GM18868 (cell line): ENCODE measurements at regions not wholly inside any gene's neighbourhood (a gene's known extent, or its start where the extent isn't known, plus 50 kb on each side); places are given as distances from the start of the nearest gene placed in this dataset.
"Not testable (repeated sequence)": the region's sequence is repeated elsewhere in the genome, so short reads cannot be mapped to it uniquely, and the experiment has no call there.

Experiments
- ATAC-seq: cut with Tn5 transposase; IDR thresholded peaks from one replicate; pipeline ENCODE4 v1.9.1; 2021; ENCODE audit warnings: mild to moderate bottlenecking, moderate library complexity; ENCODE audit not compliant: unreplicated experiment

DNA sequence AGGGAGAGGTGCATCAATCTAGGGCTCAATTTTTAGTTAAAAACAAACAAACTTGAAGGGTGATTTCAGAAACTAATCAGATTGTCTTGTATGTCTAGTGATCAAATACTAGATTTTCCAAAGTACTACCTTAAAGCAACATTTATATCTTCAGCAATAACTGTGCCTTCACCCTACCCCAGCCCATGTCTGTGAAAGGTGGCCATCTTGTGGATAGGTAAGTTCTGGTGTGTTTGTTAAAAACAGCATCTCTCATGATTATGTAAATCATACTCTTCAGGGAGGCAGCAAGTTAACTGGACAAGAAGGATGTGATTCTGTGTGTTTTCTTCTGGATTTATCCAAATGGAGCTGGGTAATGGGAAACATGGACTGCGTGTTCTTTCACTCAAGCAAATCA lies 81.4 kb upstream of the ACSL1 start:
- peak; percentile 51 for ATAC-seq

DNA sequence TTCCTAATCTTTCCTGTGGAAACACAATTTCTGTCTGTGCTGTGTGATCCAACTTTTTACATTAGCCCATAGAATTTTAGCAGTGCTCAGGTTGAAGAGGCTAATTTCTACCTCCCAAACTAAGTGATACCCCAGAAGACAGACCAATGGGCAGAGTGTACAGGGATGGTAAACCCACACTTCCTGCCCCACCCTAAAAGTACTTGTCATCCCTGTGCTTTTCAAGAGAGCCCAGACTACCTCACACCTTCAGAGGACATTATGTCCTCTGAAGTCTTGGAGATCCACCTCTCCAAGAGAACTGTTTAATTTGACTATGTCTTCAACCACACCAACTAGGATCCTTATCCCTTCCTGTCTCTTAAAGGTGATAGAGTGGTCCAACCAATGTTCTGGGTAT lies 82.0 kb upstream of the ACSL1 start:
- ATAC-seq, result no peak

DNA sequence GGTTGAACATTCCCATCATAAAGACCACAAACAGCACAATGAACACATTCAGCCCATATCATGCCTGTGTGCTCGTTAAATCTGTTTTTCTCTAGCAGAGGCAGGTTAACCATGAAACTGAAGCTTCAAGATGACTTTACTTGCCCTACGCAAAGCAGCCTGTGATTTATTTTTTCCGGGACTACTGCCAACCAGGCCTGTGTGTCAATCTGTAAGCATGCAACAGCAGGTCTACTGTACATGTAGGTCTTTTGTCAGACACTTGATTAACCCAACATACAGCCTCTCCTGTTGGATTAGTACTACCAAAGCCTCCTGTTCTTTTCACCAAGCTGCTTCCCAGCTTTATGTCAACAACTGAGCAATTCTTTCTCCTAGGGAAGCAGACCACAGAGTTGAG lies 85.5 kb upstream of the ACSL1 start:
- ATAC-seq, result no peak

DNA sequence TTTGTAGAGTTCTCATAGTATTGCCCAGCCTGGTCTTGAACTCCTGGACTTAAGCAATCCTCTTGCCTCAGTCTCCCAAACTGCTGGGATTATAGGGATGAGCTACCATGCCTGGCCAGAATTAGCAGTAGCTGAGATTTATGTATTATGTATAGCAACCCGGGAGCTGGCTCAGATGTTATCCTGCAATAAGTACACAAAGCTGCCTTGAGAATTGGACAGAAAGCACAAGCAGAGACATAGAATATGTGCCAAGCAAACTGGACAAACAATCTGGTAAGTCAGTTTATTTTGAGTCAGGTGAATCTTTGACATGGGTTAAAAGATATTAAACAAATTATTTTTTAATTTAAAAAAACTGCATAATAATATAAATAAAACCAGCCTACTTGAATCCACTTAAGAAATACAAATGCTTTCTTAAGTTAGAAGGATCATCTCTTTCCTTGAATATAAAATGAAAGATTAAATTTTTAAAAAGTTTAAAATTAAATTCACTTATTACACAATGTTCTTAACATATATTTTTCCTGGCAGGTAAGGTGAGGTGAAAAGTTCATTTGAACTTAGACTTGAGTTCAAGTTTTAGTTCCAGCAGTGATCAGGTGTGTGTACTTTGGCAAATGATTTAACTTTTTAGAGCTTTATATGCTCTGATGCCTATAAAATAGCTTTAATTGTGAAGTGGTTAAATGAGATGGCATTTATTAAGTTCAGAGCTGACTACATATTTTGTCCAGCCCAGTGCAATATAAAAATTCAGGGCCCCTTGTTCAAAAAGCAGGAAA lies 87.8 kb upstream of the ACSL1 start:
- no peak for ATAC-seq

DNA sequence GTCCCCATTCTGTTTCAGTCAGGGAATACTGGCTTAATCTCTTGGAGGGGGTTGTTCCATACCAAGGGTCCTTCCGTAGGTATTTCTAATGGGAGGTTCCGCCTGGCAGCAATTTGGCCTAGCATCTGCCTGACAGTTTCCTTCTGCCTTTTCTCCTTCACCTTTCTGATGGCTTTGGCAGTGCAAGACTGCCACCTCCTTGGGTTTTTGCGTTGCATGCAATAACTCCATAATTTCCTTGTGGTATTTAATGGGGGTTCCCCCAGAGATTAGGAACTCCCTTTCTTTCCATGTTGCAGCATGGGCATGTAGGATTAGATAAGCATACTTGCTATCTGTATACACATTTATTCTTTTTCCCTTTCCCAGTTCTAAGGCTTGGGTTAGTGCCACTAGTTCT lies 93.0 kb upstream of the ACSL1 start:
- ATAC-seq, result not testable (repeated sequence)

DNA sequence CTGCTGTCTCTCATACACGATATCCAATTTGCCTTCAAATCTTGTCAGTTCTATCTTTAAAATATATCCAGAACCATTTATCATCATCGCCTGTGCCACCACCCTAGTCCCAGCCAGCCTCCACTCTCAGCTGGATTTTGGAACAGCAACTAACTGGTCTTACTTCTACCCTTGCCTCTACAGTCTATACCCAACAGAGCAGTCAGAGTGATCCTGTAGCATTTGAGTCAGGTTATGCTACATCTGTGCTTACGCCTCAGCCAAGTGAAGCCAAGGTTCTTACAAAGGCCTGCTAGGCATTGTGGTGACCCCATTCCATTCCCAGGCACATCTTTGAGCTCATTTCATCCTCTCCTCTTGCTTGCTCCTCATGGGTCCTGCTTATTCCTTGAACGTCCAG lies 95.7 kb upstream of the ACSL1 start:
- ATAC-seq, result no peak

DNA sequence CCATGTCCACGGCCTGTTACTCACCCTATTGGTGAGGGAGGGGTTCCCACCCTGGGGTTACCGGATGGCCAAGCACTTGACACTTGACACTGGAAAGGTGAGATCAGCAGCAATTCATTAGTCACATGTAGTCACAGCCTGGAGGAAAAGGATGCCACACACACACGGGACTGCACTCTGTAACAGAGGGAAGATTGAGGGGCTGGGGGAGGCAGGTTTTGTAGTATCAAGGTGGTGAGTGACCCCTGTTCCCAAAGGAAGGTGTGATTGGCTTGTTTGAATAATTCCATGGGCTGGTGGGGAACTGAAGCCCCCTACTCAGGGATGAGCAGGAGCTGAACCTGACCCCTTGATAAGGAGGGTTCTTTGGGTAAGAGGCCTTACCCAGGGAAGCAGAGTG lies 96.0 kb upstream of the HELT start:
- no peak for ATAC-seq

DNA sequence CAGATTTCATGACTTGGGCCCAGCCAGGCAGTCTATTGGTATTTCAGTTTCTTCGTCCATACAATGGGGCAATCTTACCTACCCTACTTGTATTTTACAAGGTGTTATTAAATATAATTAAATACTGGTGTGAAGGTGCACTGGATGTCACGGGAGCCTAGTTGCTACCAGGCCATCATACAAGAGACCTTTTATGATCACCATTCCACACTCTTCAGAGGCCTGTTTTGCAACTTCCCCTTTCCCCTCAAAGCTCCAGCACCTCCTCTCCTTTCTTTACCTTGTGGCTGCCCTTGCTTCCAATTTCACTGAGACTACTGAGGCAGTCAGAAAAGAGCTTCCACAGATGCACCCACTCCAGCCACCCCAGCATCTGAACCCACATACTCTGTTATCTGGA lies 93.8 kb upstream of the HELT start:
- no peak for ATAC-seq

DNA sequence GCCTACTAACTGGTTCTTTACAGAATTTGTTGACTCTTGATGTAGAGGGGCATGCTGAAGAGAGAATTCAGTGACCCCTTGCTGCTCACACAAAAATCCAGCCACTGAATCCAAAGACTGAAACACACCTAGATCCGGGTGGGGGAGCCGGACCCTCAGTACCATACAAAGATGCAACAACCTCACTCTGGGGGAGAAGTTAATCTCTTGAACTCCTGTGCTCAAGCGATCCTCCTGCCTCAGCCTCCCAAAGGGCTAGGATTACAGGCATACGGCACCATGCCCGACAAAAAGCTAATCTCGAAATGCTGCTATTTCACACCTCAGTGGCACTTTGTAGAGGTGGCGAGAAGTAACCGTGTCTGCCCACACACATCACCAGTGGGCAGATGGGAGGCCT lies 88.8 kb upstream of the HELT start:
- no peak for ATAC-seq

DNA sequence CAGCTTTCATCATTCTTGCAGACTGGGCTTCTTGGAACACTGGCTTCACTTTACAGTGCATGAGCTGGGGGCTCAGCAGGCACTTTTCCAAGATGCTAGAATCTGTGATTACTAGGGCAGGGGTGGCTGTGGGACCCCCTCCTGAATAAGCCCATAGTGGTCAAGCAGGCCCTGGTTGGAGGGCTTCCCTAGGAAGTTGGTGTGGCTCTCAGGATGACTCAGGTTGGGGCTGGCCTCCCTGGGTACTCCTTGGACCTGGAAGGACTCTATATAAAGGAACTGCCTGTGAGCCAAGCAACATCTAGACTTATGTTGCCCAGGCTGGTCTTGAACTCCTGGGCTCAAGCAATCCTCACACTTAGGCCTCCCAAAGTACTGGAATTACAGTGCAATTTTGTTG lies 88.3 kb upstream of the HELT start:
- no peak for ATAC-seq

DNA sequence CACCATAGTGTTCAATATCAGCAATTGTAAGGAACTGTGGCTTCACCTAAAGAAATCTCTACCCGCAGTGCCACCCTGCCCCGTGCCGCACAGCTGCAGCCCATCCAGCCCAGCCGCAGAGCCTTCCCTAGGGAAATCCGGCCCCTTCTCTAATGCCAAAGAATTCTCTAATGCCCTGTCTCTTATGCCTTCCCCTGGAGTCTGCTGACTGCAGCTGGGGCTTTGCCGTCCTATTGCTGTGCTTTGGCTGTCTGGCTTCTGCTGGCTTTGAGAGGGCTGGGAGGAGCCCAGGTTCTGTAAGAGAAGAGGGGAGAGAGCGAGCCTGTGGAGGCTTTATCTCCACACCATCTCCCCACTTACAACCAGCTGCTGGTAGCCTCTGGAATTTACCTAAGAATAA lies 85.9 kb upstream of the HELT start:
- ATAC-seq, result no peak

DNA sequence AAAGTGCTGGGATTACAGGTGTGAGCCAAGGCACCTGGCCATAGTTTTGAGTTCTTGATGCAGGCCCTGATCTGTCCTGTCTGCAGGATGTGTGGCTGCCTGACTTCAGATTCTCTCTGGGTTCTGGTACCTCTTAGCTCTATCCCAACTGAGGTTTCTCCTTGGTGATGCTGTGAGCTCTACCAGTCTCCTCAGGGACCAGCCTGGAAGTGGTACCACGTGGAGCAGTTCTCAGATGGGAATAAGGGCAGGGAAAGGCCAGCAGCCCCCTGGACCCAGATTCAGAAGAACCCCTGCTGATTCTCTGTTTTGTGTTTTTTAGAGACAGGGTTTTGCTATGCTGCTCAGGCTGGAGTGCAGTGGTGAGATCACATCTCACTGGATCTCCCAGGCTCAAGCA lies 85.0 kb upstream of the HELT start:
- no peak for ATAC-seq

DNA sequence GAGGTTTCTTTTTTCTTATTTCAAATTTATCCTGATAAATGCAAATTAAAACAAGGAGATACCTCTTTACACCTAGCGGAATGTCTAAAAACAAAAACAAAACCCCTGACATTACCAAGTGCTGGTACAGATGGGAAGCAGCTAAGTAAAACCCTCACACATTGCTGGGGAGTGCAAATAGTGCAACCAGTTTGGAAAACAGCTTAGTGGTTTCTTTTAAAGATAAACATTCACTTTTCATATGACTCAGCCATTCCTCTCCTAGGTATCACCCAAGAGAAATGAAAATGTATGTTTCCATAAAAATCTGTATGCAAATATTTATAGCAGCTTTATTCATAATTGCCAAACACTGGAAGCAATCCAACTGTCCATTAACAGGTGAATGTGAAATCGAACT lies 84.1 kb upstream of the HELT start:
- ATAC-seq, result no peak

DNA sequence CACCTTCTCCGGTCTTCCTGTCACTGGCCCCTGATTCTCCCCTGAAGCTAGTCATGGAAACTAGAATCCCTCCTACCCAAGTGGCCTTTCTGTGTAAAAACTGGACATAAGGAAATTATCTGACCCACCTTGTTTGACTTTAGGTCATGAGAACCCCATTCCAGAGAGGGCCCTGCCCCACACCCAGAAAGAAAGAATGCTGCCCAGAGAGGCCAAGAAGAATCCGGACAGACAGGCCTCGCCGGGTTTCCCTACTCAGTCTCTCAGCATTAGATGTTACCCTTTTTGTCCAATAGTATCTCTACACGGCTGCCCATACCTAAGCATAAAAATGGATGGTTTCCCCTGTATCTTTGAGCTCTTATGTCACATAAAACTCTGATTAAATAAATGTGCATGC lies 83.3 kb upstream of the HELT start:
- no peak for ATAC-seq

DNA sequence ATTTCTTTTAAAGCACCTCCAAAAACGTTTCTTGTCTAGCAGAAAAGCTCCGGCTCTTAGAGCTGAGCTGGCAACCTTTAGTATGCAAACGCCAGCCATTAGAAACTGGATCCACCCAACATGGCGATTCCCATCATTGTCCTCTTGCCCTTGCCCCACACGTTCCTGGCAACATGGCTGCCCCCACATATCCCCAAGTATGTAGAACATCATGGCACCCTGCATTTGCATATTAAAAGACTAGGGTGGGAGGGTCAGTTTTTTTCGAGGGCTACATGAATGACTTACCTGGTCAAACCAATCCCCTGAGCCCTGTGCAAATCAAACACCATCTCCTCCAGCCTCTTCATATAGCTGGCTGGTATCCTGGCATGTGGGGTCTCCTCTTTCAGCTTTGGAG lies 82.2 kb upstream of the HELT start:
- ATAC-seq, result no peak

DNA sequence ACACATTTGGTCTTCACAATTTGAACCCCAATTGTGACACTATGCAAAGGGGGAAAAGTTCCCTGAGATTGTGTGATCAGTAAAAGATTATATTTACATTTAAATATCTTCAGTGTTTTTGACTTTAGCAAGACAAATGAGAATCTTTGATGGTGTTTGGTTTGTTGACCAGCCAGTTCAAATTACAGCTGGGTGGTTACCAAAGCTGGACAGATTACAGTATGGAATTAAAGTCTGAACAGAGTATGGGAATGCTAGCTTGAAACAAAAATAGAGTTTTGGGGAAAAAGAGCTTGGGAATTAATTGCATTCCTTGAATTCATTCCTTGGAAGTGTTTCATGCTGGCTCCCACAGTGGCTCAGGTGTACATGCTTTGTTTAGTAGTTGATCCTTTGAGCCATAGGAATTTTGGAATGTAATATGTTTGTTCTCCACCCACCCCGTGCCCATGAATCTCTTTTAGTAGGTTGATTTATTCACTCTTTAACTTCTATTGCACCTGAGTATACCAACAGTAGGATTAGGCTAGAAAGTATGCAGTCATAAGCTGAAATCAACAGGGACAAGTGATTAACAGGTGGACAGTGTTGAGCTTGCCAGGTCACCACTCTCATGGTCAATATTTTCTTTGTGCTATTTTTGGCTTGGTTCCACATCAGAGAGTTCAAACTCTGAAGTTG lies 81.1 kb upstream of the HELT start:
- no peak for ATAC-seq

DNA sequence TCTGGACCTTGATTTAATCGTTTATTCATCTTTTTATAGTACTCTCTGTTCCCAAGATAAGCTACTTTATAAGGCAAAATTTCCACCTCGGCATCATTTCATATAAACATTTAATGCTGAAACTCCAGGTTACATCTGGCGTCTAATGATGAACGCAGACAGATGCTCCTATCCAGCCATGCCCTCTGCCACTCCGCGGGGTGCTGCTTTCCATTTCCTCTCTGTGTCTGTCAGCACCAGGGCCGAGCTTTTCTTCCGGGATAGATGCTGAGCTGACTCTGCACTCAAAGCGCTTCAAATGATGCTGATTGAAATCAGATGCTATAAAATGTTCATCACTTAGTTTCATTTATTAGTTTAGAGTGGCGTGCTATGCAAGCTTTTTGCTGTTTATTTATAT lies 80.5 kb upstream of the HELT start:
- ATAC-seq, result no peak

DNA sequence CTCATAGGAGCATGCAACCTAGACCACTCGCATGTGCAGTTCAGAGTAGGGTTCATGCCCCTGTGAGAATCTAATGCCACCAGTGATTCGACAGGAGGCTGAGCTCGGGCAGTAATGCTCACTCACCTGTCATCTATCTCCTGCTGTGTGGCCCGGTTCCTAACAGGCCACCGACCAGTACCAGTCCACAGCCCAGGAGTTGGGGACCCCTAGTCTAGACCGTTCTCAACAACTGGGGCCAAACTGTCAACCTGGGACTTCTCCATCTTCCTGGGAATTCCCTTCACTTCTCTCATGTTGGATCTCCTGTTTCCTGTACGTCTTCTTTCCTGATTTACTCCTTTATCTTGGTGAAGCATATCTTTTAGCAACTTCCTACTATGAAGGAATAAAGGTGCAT lies 79.4 kb upstream of the HELT start:
- no peak for ATAC-seq

DNA sequence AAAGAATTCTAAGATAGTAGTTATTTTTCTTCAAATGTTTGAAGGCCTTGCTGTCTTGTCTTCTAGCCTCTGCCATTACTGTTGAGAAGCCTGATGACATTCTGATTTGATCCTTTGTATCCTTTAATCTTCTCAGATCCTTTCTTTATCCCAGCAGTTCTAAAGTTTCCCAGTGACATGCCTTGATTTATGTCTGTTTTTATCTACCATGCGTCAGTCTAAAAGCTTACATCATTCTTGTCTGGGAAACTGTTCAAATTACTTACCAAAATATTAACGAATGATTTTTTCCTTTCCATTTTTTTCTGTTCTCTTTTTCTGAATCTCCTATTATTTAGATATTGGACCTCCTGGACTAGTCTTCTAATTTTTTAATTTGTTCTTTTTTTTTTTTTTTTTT lies 78.3 kb upstream of the HELT start:
- no peak for ATAC-seq

DNA sequence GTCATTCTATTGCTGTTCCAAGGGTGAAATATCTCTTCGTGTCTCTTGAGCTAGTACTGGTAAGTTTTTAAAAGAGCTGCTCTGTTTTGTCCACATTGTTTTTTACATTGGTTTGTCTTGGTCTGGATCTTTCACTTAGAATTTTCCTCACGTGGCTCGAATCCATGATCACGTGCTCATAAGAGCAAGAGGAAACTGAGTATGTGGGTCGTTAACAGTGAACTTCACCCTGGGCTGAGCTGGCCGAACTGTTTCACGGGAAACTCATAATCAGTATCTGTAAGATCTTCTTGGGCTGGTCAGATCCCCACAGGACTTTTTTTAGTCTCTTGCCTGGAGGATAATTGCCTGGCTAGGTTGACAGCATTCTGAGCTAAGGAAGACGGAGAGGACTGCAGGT lies 77.8 kb upstream of the HELT start:
- no peak for ATAC-seq

DNA sequence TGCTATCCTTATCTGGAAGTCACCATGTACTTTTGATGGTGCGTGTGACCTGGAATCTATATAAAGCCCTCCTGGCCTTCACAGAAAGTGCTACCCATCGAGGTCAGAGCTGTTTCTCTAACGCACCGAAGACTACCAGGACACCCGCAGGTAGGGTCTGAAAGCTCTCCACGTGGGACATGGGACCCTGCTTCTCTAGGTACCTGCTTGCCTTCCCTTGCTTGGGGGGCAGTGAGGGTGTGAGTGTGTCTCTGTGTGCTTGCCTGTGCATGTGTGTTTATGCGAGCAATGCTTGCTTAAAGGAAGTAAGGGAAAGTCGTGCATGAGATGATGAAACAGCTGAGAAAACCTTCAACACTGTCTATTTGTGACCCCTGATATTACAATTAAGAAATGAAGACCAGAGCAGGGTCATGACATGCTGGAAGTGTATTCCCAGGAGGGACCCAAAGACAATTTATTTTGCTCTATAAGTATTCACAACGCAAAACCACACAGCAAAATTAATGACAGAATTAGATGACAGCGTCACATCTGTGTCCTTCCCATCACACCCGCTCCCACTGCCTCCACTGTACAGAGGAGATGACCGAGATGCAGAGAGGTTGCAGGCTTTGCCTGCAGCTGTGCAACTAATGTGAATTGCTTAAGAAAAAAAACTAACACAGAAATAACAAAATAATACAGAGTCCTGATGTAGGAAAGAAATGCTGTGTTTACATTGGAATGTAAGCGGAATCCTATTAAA lies 76.4 kb upstream of the HELT start:
- ATAC-seq, result no peak
